ENCODE measurements at regions not wholly inside any gene's neighbourhood (a gene's known extent, or its start where the extent isn't known, plus 50 kb on each side); places are given as distances from the start of the nearest gene placed in this dataset.

GRCh38 chr10:88042160-88043100 is 179.0 kb downstream of the PTEN start:
- no peak for TF ChIP-seq CTCF (conservative IDR thresholded peaks at IDR 0.05; ENCODE audit: low read depth)
- ChIA-PET POLR2A (ENCODE audit: low non-redundant PET) (no interaction called here), CTCF (interaction anchor here (0.6 to 0.9 kb wide), 3 partner anchors 10 to 342 kb away, joined by 3 to 5 read pairs (median 3); no protein-coding TSS in a partner anchor)
- DNase-seq (ENCODE audit: low spot score), result peak; percentile 87
- peak overlapping the region; percentile 85 for H3K27ac ChIP-seq

GRCh38 chr10:88045096-88045495 is 181.7 kb downstream of the PTEN start:
- no peak for DNase-seq (ENCODE audit: low spot score)
- CTCF ChIA-PET, result no interaction called here
- no peak for TF ChIP-seq CTCF (conservative IDR thresholded peaks at IDR 0.05; ENCODE audit: low read depth)
- POLR2A ChIA-PET (ENCODE audit: low non-redundant PET), result no interaction called here
- H3K27ac ChIP-seq, result no peak overlapping the region

- CTCF ChIA-PET, result no interaction called here
- TF ChIP-seq CTCF (conservative IDR thresholded peaks at IDR 0.05; ENCODE audit: low read depth), result no peak
- no peak overlapping the region for H3K27ac ChIP-seq
- DNase-seq (ENCODE audit: low spot score), result no peak
- POLR2A ChIA-PET (ENCODE audit: low non-redundant PET), result no interaction called here
Measured at GRCh38 chr10:88045656-88046415, 182.4 kb downstream of the PTEN start.

GRCh38 chr10:88047579-88047978 is 184.2 kb downstream of the PTEN start:
- TF ChIP-seq CTCF (conservative IDR thresholded peaks at IDR 0.05; ENCODE audit: low read depth), result no peak
- ChIA-PET CTCF (interaction anchor here (0.6 kb wide), 1 partner anchor 18 kb away, joined by 5 read pairs; no protein-coding TSS in a partner anchor), POLR2A (ENCODE audit: low non-redundant PET) (no interaction called here)

GRCh38 chr10:88048312-88048711 is 184.9 kb downstream of the PTEN start:
- DNase-seq (ENCODE audit: low spot score), result no peak
- ChIA-PET CTCF (interaction anchor here (0.5 kb wide), 1 partner anchor 55 kb away, joined by 3 read pairs; no protein-coding TSS in a partner anchor), POLR2A (ENCODE audit: low non-redundant PET) (no interaction called here)
- TF ChIP-seq CTCF (conservative IDR thresholded peaks at IDR 0.05; ENCODE audit: low read depth), result no peak
- H3K27ac ChIP-seq, result no peak overlapping the region

More at GRCh38 chr10:88047579-88047978, 184.2 kb downstream of the PTEN start:
- DNase-seq (ENCODE audit: low spot score), result no peak
- no peak overlapping the region for H3K27ac ChIP-seq

- ChIA-PET POLR2A (ENCODE audit: low non-redundant PET) (no interaction called here), CTCF (no interaction called here)
- no peak for DNase-seq (ENCODE audit: low spot score)
- no peak overlapping the region for H3K27ac ChIP-seq
- TF ChIP-seq CTCF (conservative IDR thresholded peaks at IDR 0.05; ENCODE audit: low read depth), result no peak
Measured at GRCh38 chr10:88049204-88049603, 185.8 kb downstream of the PTEN start.
